NCI-H524 (cell line): ENCODE measurements at regions not wholly inside any gene's neighbourhood (a gene's known extent, or its start where the extent isn't known, plus 50 kb on each side); places are given as distances from the start of the nearest gene placed in this dataset.
"Not testable (repeated sequence)": the region's sequence is repeated elsewhere in the genome, so short reads cannot be mapped to it uniquely, and the experiment has no call there.

Source experiments
- DNase-seq, 2 experiments: peaks; one replicate each; lab custom pipeline; 2025; lab: John Stamatoyannopoulos, UW

DNA sequence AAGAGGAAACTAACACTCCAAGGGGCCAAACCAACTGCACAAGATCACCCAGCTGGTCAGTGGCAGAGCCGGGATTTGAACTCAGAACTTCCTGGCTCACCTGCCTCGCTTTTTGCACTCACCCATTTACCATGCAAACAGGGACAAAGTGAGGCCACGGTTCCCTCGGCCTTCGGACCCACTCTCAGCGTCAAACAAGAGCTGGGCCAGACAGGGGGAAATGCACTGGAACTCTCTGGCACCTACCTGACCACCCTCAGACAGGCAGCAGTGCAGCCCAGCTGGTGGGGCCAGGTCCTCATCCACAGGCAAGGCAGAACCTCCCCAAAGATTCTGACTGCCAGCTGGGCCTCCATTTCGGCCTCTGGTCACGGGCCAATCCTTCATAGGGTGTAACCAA, 93.7 kb upstream of the SRSF6 start:
- no peak for DNase-seq

DNA sequence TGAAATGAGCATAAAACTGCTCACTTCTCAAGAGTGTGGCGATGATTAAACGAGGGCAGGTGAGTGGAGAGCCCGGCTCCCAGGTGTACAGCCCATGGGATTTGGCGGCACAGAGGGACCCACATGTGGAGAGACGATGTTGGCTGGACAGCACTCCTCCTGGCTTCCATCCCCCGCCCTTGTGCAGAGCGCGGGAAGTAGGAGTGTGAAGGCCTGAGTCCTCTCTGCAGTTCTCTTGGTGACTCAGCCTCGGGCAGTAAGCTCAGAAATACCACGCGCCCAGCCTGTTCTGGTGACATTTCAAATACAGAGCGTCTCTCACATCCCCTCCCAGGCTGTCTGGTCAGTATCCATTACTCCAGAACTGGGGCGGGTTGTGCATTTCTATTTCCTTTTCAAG, 94.2 kb upstream of the SRSF6 start:
- DNase-seq = no peak

DNA sequence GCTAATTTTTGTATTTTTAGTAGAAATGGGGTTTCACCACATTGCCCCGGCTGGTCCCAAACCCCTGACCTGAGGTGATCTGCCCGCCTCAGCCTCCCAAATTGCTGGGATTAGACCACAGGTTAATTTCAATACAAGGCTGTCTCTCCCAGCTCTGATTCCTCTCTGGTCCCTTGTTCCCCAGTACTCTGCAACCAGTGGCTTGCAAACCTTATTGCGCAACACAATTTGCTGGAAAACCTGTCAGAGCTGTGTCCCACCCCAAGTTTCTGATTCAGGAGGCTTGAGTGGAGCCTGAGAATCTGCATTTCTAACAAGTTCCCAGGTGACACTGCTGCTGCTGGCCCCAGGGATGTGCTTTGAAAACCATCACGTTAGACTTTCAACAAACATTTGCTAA, 96.2 kb upstream of the SRSF6 start:
- DNase-seq = no peak

DNA sequence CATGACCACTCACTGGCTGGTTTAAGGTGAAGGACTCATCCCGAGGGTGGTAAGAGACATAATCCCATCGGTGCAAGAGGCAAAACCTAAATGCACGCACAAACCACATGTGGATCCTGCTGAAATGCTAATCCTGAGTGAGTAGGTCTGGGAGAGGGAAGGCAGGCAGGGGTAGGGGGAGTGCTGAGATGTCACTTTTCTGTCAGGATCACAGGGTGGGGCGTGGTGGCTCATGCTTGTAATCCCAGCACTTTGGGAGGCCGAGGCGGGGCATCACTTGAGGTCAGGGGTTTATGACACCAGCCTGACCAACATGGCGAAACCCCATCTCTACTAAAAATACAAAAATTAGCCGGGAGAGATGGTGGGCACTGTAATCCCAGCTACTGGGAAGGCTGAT, 97.7 kb upstream of the SRSF6 start:
- DNase-seq = no peak

DNA sequence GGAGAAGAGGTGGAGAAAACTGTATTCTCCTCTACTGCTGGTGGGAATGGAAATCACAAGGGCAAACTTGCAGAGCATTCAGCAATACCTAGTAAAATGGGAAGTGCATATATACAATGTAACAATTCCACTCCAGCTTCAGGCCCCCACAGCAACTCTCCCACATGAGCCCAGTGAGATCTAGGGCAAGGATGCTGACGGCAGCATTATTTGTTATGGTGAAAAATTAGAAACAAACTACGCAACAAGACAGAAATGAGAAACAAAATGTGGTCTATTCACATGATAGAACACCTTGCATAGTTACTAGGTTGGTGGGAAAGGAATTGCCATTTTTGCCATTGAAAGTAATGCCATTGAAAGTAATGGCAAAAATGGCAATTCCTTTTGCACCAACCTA, 98.9 kb upstream of the SRSF6 start:
- DNase-seq = no peak

DNA sequence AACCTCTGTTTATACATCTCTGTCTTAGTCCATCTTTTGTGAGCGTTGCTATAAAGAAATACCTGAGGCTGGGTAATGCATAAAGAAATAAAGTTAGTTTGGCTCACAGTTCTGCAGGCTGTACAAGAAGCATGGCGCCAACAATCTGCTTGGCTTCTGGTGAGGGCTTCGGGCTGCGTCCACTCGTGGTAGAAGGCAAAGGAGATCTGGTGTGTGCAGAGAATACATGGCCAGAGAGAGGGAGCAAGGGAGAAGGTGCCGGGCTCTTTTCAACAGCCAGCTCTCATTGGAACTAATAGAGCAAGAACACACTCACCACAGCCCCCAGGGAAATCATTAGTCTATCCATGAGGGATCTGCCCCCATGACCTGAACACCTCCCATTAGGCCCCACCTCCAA, 100.3 kb upstream of the SRSF6 start:
- no peak for DNase-seq

DNA sequence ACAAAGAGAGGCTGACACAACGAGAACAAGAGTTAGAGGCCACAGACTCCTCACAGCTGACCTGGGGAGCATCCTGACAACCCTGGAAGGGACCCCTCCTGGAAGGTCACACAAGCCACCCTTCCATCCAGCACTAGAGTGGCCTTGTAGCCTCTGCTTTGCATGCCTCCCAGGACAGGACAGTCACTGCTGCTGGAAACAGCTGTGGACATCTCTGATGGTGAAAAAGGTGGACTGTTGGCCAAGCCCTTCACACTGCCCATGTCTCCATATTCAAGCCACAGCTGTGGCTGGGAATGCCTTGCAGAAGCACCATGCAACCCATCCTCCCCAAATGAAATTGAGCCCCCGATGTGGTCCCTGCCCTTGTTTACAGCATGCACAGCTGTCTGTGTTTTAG, 102.1 kb upstream of the SRSF6 start:
- DNase-seq = no peak

DNA sequence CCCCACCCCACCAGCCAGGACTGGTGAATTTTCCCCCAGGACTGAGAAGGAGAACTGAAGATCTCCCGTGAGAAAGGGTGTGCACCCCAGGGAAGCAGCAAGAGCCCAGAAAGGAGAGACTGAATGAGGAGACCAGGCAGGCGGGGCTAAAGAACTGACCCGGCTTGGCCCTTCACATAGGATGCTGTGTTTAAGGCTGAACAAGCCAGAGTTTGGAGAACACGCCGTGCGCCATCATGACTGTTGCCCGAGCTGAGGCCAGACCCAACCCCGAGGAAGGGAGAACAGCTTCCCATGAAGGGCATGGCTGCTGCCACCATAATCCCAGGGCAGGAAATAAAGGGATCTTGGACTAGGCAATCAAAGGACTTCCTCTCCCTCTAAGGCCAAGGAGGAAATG, 104.7 kb upstream of the SRSF6 start:
- DNase-seq = no peak

DNA sequence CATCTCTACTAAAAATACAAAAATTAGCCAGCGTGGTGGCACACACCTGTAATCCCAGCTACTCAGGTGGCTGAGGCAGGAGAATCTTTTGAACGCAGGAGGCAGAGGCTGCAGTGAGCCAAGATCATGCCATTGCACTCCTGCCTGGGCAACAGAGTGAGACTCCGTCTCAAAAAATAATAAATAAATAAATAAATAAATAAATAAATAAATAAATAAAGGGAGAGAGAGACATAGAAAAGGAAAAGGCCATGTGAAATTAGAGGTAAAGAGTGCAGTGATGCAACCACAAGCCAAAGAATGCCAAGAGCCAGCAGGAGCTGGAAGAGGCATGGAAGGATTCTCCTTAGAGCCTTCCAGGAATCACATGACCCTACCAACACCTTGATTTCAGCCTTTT, 107.0 kb upstream of the SRSF6 start:
- DNase-seq = not testable (repeated sequence)

DNA sequence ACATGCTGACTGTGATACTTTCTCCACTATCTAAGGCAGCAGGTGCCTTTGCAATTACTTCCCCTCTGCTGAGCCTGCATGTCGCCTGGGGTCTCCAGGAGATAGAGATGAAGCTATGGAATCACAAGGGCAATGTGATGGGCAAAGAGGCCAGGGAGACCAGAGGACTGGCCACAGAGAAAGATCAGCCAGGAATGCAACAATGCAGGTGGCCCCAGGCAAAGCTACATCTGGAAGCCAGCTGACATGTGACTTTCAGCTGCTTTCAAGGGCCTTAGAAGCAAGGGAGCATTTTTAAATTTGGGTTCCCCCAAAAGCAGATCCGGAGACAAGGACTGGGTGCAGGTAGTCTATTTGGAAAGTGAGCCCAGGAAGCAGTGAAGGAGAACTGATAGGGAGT, 107.9 kb upstream of the SRSF6 start:
- no peak for DNase-seq

DNA sequence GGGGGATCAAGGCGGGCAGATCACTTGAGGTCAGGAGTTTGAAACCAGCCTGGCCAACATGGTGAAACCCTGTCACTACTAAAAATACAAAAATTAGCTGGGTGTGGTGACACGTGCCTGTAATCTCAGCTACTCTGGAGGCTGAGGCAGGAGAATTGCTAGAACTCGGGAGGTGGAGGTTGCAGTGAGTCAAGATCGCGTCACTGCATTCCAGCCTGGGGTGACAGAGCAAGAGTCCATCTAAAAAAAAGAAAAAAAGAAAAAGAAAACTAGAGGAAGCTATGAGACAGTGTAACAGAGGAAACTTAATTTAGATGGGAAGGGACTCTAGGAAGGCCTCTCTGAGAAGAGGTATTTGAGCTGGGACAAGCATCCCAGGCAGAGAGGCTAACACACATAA, 109.9 kb upstream of the SRSF6 start:
- DNase-seq = not testable (repeated sequence)

DNA sequence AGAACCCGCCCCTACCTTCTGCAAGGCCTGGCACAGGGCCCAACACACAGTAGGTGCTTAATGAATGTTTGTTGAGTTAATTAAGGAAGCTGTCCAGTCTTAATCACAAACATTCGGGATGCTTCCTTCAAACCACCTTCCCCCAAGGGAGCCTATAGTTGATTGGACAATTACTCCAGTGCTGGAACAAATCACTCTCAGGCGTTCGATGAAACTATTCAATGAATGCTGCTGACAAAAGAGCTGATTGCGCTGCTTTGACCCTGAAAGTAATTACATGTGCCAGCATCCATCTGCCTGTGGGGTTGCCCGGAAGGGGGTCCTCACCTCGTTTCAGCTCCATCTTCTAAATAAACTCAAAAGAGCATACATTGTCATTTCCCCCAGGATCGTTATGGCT, 112.0 kb upstream of the SRSF6 start:
- DNase-seq = no peak

DNA sequence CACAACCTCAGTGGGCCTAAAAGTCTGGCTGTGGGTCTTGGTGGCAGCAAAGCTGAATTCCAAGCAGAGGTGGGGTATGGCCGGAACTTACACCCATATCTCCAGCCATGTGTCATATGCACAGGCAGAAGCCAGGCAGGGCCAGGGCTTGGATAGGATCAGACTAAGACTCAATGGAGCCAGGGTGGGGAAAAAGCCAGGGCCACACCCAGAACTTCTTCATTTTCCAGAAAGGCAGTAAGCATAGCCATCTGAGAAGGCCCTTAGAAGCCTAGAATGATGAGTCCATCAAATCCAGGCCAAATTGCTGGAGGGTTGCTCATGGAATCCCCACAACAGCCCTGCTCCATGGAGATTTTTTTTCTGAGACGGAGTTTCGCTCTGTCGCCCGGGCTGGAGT, 116.2 kb upstream of the SRSF6 start:
- DNase-seq = no peak

DNA sequence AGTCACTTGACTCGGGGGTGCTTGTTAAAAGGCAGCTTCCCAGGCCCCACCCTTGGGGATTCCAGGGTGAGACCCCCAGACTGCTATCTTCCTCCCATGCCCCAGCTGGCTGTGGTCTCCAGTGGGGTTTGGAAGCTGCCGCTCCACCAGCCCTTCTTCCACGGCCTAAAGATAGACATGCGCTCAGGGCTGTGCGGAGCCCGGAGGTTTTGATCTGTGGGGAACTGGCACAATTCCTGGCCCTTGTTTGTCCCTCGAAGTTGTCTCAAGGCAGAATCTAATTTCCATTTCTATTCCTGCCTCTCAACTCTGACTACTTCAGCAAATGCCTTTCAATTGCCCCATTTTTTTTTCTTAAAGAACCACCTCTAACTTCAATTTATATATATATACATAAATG, 120.7 kb upstream of the SRSF6 start:
- DNase-seq = no peak

DNA sequence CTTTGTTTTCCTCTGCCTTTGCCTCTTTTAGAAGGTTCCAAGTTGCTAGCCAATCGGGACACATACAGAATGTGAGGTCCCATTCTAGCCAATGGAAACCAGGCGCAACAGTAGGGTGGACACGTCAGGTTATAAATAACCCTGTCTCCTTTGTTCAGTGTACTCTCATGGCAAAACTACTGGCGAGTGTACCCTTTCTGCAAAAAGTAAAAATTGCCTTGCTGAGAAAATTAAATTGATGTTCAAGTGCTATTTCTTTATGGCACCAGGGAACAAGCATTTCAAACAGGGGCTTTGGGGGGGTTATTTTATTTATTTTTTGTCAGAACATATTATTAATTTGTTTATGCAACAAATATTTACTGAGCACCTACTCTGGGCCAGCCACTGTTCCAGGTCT, 123.6 kb upstream of the SRSF6 start:
- no peak for DNase-seq

DNA sequence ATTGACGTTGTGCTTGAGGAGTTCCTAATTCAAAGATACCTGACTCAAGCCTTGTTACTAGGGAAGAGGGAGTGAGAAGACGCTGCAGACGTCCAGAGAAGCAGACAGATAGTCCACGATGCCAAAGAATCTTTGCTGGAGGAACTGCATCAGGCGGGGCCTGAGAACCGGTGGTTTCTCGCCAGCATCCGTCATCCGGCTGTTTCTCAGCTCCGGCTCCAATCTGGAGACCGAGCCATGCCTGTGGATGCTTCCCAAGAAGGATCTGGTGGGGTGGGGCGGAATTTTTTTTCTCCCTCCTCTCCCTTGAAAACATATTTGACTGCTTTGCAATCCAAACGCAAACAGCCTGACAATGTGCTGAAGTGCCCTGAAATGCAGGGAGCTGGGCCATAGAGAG, 125.8 kb upstream of the SRSF6 start:
- DNase-seq = no peak

DNA sequence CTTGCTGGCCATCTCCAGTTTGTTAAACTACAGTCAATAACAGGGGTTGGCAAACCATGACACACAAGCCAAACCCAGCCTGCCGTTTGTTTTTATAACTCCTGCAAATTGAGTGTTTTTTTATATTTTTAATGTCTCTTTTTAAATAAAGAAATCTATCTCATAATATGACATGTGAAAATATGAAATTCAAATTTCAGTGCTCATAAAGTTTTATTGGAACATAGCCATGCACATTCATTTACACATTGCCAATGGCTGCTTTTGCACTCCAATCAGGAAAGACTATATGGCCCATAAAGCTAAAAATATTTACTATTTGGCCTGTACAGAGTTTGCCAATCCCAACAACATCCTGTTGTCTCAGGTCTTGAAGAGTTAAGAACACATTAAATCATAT, 129.0 kb upstream of the SRSF6 start:
- no peak for DNase-seq

DNA sequence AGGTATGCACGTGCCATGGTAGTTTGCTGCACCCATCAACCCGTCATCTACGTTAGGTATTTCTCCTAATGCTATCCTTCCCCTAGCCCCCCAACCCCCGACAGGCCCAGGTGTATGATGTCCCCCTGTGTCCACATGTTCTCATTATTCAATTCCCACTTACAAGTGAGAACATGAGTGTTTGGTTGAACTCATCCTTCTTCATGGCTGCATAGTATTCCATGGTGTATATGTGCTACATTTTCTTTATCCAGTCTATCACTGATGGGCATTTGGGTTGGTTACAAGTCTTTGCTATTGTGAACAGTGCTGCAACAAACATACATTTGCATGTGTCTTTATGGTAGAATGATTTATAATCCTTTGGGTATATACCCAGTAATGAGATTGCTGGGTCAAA, 130.5 kb upstream of the SRSF6 start:
- not testable (repeated sequence) for DNase-seq

DNA sequence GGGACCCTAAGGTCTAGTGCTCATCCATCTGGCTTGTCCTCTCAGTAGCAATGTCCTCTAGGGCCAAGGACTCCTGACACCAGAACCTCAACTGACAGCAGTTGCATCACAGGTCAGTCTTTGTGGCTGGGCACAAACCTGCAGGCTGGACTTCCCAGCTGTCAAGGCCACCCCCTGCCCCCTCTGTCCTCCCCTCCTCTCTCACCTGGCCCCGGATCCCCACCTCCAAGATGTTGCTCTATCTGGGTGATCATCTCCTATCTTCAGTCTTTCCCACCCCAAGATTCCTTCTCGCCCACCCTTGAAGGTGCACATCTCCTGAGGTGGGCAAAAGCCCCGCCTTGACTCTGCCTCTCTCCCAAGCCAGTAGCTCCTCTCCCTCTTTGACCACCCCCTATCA, 131.8 kb upstream of the SRSF6 start:
- no peak for DNase-seq

DNA sequence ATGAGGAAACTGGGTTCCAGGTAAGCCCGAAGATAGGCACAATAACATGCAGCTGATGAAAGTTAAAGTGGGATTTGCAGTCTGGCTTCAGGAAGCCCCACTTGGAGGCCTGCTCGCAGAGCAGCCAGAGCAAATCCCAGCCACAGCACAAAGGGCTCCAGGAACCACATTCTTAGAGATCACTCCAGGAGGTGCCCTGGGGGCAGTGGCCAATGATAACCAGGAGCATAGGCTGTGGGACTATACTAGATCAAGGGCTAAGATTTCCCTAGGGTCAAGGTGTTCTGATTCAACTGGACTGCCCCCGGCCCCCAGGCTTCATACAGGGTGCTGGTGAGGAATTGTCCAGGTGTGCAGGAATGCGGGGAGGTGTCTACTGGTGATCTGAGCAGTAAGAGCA, 133.9 kb upstream of the PTPRT start:
- DNase-seq = no peak

DNA sequence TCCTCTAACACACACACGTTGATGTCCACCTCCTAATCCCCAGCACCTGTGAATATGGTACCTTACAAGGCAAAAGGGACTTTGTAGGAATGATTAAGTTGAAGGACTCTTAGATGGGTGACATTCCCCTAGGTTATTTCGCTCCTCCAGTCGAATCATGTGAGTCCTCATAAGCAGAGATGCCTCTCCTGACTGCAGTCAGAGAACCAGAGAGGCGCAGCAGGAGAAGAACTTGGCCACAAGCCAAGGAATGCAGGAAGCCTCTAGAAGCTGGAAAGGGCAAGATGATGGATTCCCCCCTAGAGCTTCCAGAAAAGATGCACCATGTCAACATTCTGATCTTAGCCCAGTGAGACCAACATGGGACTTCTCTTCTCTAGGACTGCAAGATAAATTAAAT, 133.1 kb upstream of the PTPRT start:
- peak in 1 of 2 experiments; percentile 17 for DNase-seq

DNA sequence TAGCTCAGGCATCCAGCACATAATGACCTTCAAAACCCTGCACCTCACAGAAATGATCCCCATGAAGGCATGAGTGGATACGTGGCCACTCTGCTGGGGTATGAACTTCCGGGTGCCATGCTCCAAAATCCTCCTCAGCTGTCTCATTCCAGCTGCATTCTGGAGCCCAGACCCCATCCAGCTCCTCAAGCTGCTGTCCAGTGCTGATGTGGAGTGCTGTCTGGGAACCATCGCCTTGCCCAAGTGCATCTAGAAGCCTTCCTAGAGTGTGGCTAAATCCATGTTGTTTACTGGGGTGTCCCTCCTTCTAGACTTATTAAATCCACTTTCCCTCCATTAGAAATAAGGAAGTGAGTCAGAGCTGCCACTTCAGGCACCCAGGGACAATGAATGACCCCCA, 130.8 kb upstream of the PTPRT start:
- DNase-seq = no peak

DNA sequence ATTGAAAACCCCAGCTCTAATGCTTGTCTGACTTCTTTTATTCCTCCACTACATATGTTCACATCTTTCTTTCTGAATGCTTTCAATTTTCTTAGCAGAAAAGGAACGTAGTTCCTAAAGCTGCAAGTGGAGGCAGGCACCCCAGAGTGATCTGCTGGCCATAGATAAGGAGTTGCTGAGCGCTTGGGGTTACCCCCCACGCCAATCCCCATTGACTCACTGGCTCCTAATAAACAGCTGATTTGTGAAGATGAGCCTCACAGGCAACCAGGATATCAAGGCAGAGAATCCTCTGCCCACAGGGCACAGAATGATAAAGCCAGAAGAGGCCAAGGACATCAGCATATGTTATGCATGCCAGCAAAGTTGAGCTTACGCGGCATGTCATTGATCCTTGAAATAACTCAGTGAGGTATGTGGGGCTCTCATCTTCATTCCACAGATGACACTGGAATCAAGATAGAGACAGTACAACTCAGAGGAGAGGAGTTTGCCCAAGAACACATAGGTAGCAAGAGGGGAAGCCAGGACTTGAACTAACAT, 129.1 kb upstream of the PTPRT start:
- DNase-seq = no peak

DNA sequence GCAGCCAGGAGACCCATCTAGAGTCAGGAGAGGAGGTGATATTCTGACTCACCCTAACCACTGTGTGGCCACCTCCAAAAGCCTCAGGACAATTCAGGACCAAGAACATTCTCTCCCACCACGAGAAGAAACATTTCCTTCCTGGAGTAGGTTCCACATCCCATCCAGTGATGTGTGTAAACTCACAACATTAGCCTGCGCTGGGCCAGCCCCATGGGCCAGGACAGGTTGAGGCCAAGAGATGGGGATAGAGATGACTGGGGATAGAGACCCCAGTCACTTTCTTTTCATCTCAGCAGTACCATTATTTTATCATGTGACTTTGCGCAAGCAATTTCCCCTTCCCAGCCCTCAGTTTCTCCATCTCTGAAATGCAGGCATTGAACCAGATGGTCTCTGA, 126.6 kb upstream of the PTPRT start:
- no peak for DNase-seq

DNA sequence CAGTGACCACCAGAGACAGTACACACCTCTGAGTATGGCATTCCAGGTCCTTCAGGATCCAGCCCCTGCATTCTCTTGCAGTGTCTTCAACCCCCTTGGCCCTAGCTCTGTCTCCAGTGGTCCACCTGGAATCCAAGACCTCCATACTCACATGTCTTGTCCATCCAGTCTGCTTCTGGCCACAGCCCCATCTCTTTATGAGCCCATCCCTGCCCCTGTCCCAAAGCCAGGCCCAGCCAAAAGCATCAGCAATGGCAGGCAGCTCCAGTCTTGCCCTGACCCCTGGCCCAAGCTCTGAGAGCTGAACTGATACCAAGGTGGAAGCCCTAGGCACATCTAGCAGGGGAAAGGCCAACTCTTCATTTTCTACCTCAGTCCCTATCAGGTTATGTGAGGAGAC, 119.6 kb upstream of the PTPRT start:
- no peak for DNase-seq
